Upper lobe of left lung (tissue), 4 donors: ENCODE measurements at regions not wholly inside any gene's neighbourhood (a gene's known extent, or its start where the extent isn't known, plus 50 kb on each side); places are given as distances from the start of the nearest gene placed in this dataset.

Experiments used
- CTCF ChIP-seq, 6 experiments: fragments of 450-650 bp in 4 of 6; fragments of 200-600 bp in 2 of 6; sonication (generic) in 2 of 6; IDR thresholded peaks; one replicate each; pipeline ENCODE4 v1.5.1; 2016 to 2019; ENCODE audit warnings: antibody characterized with exemption in 6 of 6
- EP300 ChIP-seq, 4 donors: sonication (generic); formaldehyde crosslinking; IDR thresholded peaks; one replicate each; pipeline ENCODE4 v1.5.1; 2017; ENCODE audit warnings: antibody characterized with exemption in 4 of 4, control low read depth in 2 of 4
- POLR2A ChIP-seq, 4 donors: fragments of 450-650 bp; IDR thresholded peaks; one replicate each; pipeline ENCODE4 v1.5.1; 2016 to 2017; ENCODE audit warnings: antibody characterized with exemption in 4 of 4, mild to moderate bottlenecking in 2 of 4

DNA sequence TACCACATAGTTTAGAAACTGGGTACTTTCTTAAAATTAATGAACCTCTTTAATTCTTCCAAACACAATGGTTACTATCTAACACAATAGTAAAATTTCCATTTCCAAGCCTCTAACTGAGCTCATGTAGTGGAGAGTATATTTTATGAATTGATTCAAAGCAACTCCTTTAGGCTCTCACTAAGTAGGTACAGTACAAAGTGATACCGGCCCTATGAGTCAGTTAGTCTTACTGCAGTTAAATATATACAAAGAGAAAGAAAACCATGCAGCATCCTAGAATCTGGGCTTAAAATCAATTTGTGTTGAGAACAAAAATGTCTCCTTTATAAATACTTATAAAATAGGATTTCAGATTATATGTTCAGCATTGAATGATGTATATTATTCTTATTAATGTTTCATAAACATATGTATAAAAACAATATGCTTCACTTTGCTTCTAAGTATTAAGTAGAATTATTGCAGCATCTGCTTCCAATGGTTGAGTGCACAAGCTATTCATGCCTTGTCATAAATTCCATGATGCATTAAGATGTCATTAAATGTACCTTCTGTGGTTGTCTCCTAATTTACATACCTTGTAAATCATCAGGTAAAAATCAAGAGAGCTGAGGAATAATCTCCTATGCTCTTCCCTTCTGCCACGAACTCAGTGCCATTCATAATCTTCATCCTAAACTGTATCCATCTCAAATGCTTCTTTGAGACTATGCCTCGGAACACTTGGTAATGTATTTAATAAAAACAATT lies 1037.8 kb downstream of the STPG2 start:
- TF ChIP-seq CTCF (IDR thresholded peaks at IDR 0.05) (no peak), POLR2A (IDR thresholded peaks at IDR 0.05) (no peak), EP300 (IDR thresholded peaks at IDR 0.05) (no peak)
